Endothelial cell of umbilical vein (primary cell): ENCODE measurements at regions not wholly inside any gene's neighbourhood (a gene's known extent, or its start where the extent isn't known, plus 50 kb on each side); places are given as distances from the start of the nearest gene placed in this dataset.

Experiments used
- BruUV-seq: library from RNA; stranded (reverse); fragments of 400-500 nt; replicated peaks from 2 replicates; lab custom pipeline; 2021; lab: Mats Ljungman, UMichigan
- CTCF ChIA-PET: fragments of 300-600, 350-600 bp; sonication (Branson Sonifier 250); formaldehyde crosslinking; loops from one replicate; lab custom pipeline; 2021; ENCODE audit warnings: antibody characterized with exemption, inconsistent platforms; lab: Charles Lee
- POLR2A ChIA-PET: fragments of 300-600, 350-600 bp; sonication (Branson Sonifier 250); formaldehyde crosslinking; loops from one replicate; lab custom pipeline; 2021; ENCODE audit warnings: antibody characterized with exemption, inconsistent platforms; lab: Charles Lee
- DNase-seq: peaks from one replicate; pipeline ENCODE4 v3.0.0-alpha.2; 2011; ENCODE audit warnings: low read depth, low spot score
- FAIRE-seq: peaks from 2 replicates; lab custom pipeline; 2011; peaks lifted over from hg19 to GRCh38; lab: Jason Lieb, UNC
- H2AFZ ChIP-seq: 2 replicates; pipeline ENCODE4 v1.6.0; 2012; ENCODE audit warnings: low read depth, low read length, control low read depth, inconsistent platforms
- H3K27ac ChIP-seq: 2 replicates; pipeline ENCODE4 v1.5.1; 2011; ENCODE audit warnings: low read depth, mild to moderate bottlenecking, control low read depth, low read length, moderate library complexity; ENCODE audit not compliant: insufficient read depth
- H3K27me3 ChIP-seq, 2 experiments: 2 replicates each; pipeline versions ENCODE4 v1.6.0 to v1.6.1; 2011; ENCODE audit warnings: low read length in 2 of 2, mixed read lengths in 1 of 2; ENCODE audit not compliant: control insufficient read depth in 2 of 2, insufficient read depth in 2 of 2
- H3K36me3 ChIP-seq, 2 experiments: 2 replicates in 1 of 2; 3 replicates in 1 of 2; pipeline ENCODE4 v1.5.1; 2011; ENCODE audit warnings: low read length in 2 of 2, mild to moderate bottlenecking in 1 of 2, moderate library complexity in 1 of 2; ENCODE audit not compliant: control insufficient read depth in 2 of 2, insufficient read depth in 2 of 2; ENCODE audit errors: extremely low read depth in 1 of 2
- H3K4me1 ChIP-seq: 3 replicates; pipeline ENCODE4 v1.5.1; 2011; ENCODE audit warnings: mild to moderate bottlenecking, low read length; ENCODE audit not compliant: control insufficient read depth, insufficient read depth; ENCODE audit errors: extremely low read depth
- H3K4me2 ChIP-seq: 2 replicates; pipeline ENCODE4 v1.6.1; 2011; ENCODE audit warnings: low read length, control low read depth, mixed read lengths; ENCODE audit not compliant: insufficient read depth
- H3K4me3 ChIP-seq, 3 experiments: fragments of 200-600 bp in 1 of 3; sonication (generic), shearing (Covaris generic) in 1 of 3; replicated peaks in 1 of 3; 2 replicates each; pipeline ENCODE4 v1.5.1; 2011 to 2016; ENCODE audit warnings: control low read depth in 3 of 3, low read length in 3 of 3, mild to moderate bottlenecking in 2 of 3, inconsistent platforms in 1 of 3, low read depth in 1 of 3, moderate library complexity in 1 of 3; ENCODE audit not compliant: insufficient read depth in 1 of 3
- H3K79me2 ChIP-seq: 2 replicates; pipeline ENCODE4 v1.6.0; 2012; ENCODE audit warnings: low read length, inconsistent platforms; ENCODE audit not compliant: control insufficient read depth, insufficient read depth
- H3K9ac ChIP-seq: replicated peaks from 2 replicates; pipeline ENCODE3; 2011; ENCODE audit warnings: low read length, control low read depth; ENCODE audit not compliant: insufficient read depth; ENCODE audit errors: extremely low read depth
- H3K9me1 ChIP-seq: replicated peaks from 3 replicates; pipeline ENCODE4 v1.6.0; 2011; ENCODE audit warnings: mild to moderate bottlenecking, low read length; ENCODE audit not compliant: control insufficient read depth, insufficient read depth; ENCODE audit errors: extremely low read depth
- H3K9me3 ChIP-seq: replicated peaks from 2 replicates; pipeline ENCODE4 v1.5.1; 2012; ENCODE audit warnings: low read length, inconsistent platforms; ENCODE audit not compliant: control insufficient read depth, insufficient read depth
- H4K20me1 ChIP-seq: replicated peaks from 2 replicates; pipeline ENCODE3; 2011; ENCODE audit warnings: mild to moderate bottlenecking, low read length; ENCODE audit not compliant: control insufficient read depth, insufficient read depth; ENCODE audit errors: extremely low read depth
- CTCF ChIP-seq, 2 donors: IDR thresholded peaks; 1 replicate in 1 of 2; 2 replicates in 1 of 2; pipeline ENCODE4 v1.5.1; 2011; ENCODE audit warnings: low read length in 2 of 2, mild to moderate bottlenecking in 2 of 2, moderate library complexity in 2 of 2, control low read depth in 1 of 2, inconsistent platforms in 1 of 2, low read depth in 1 of 2; ENCODE audit not compliant: insufficient read depth in 1 of 2; ENCODE audit errors: extremely low read depth in 1 of 2
- EZH2 ChIP-seq: IDR thresholded peaks from 2 replicates; pipeline ENCODE4 v1.6.1; 2012; ENCODE audit warnings: borderline replicate concordance, low read depth, mild to moderate bottlenecking, moderate library complexity, low read length, inconsistent platforms; ENCODE audit not compliant: severe bottlenecking
- FOS ChIP-seq: IDR thresholded peaks from 2 replicates; pipeline ENCODE4 v1.6.1; 2011; ENCODE audit warnings: mild to moderate bottlenecking, low read length, moderate library complexity, borderline replicate concordance; ENCODE audit not compliant: insufficient read depth
- GATA2 ChIP-seq: IDR thresholded peaks from 2 replicates; pipeline ENCODE4 v1.7.0; 2011; ENCODE audit warnings: low read depth, mild to moderate bottlenecking, moderate library complexity, mixed read lengths, low read length; ENCODE audit not compliant: insufficient read length, insufficient read depth
- JUN ChIP-seq: IDR thresholded peaks from 2 replicates; pipeline ENCODE4 v1.6.1; 2011; ENCODE audit warnings: borderline replicate concordance, low read depth; ENCODE audit not compliant: insufficient read length, insufficient read depth
- MAX ChIP-seq: IDR thresholded peaks from 2 replicates; pipeline ENCODE4 v1.6.1; 2011; ENCODE audit not compliant: insufficient read depth, insufficient read length
- MYC ChIP-seq: IDR thresholded peaks from one replicate; pipeline ENCODE4 v1.6.1; 2011; ENCODE audit warnings: mild to moderate bottlenecking, low read depth, low read length
- POLR2A ChIP-seq: IDR thresholded peaks from 2 replicates; pipeline ENCODE4 v1.6.1; 2012; ENCODE audit warnings: low read depth, mild to moderate bottlenecking, control low read depth, low read length
- POLR2AphosphoS5 ChIP-seq: IDR thresholded peaks from 2 replicates; pipeline ENCODE4 v1.6.1; 2012; ENCODE audit warnings: low read depth, mild to moderate bottlenecking, control low read depth, low read length, moderate library complexity; ENCODE audit not compliant: insufficient read depth
- dilution Hi-C: fragments of 300-500 bp; cut with MboI; formaldehyde crosslinking; loops from one replicate; pipeline ENCODE4 v1.15.0; 2019; ENCODE audit warnings: low sequenced_read_pairs; ENCODE audit not compliant: extremely low pct_ligation_motif_present
- intact Hi-C: fragments of 100-400 bp; cut with micrococcal nuclease; formaldehyde crosslinking; loops from one replicate; pipeline ENCODE4 v1.10.0; 2022

GRCh38 chr12:30811966-30812365, 57.2 kb upstream of the CAPRIN2 start:
- H4K20me1 ChIP-seq, result no peaks in the 10 kb centered on the region
- no peaks in the 10 kb centered on the region for H3K9me3 ChIP-seq
- intact Hi-C loops (no loop called here), dilution Hi-C loops (no loop called here)
- H3K27me3 ChIP-seq, result no peaks in the 10 kb centered on the region
- H3K4me2 ChIP-seq, result no peak overlapping the region
- TF ChIP-seq GATA2 (no peak), FOS (no peak), JUN (no peak), POLR2AphosphoS5 (no peak), POLR2A (no peak), MAX (no peak), EZH2 (no peak), CTCF (IDR thresholded peaks at IDR 0.05; ENCODE audit: extremely low read depth in 1 of 2, insufficient read depth in 1 of 2, low read depth in 1 of 2, low read length in 2 of 2) (no peak), MYC (no peak)
- DNase-seq (no peak), FAIRE-seq (no peak)
- CTCF ChIA-PET, result interaction anchor here (1.8 kb wide), 1 partner anchor 58 kb away, joined by 7 read pairs; no protein-coding TSS in a partner anchor
- POLR2A ChIA-PET, result no interaction called here
- peak overlapping the region; percentile 55 for H2AFZ ChIP-seq
- no peak overlapping the region for H3K9ac ChIP-seq
- no peaks in the 10 kb centered on the region for H3K79me2 ChIP-seq
- H3K36me3 ChIP-seq, result no peaks in the 10 kb centered on the region
- no peak overlapping the region for H3K27ac ChIP-seq
- no peak overlapping the region for H3K4me3 ChIP-seq
- no TSS peak for BruUV-seq
- H3K4me1 ChIP-seq, result no peaks in the 10 kb centered on the region
- H3K9me1 ChIP-seq, result no peaks in the 10 kb centered on the region
